DMS53 (cell line): ENCODE measurements at regions not wholly inside any gene's neighbourhood (a gene's known extent, or its start where the extent isn't known, plus 50 kb on each side); places are given as distances from the start of the nearest gene placed in this dataset.

Source experiments
- DNase-seq: peaks from one replicate; lab custom pipeline; 2025; lab: John Stamatoyannopoulos, UW

GRCh38 chr1:115140442-115141144 is 51.3 kb upstream of the TSPAN2 start:
- no peak for DNase-seq

GRCh38 chr1:115139381-115139780 is 50.1 kb upstream of the TSPAN2 start:
- DNase-seq, result no peak
